NCI-H2196 (cell line): ENCODE measurements at regions not wholly inside any gene's neighbourhood (a gene's known extent, or its start where the extent isn't known, plus 50 kb on each side); places are given as distances from the start of the nearest gene placed in this dataset.
"Not testable (repeated sequence)": the region's sequence is repeated elsewhere in the genome, so short reads cannot be mapped to it uniquely, and the experiment has no call there.

Experiments used
- DNase-seq: peaks from one replicate; lab custom pipeline; 2025; ENCODE audit not compliant: unreplicated experiment; lab: John Stamatoyannopoulos, UW

- no peak for DNase-seq
These were observed 61.7 kb downstream of the KPNA2 start for GRCh38 chr17:68097161-68097805.

GRCh38 chr17:68099341-68099753, 63.8 kb downstream of the KPNA2 start:
- not testable (repeated sequence) for DNase-seq

- peak; percentile 4 for DNase-seq
These were observed 64.6 kb downstream of the KPNA2 start for GRCh38 chr17:68100000-68100641.

- peak; percentile 96 for DNase-seq
These were observed 65.8 kb downstream of the KPNA2 start for GRCh38 chr17:68101075-68101986.

GRCh38 chr17:68101987-68102314, 66.4 kb downstream of the KPNA2 start:
- no peak for DNase-seq

GRCh38 chr17:68102318-68102758, 66.8 kb downstream of the KPNA2 start:
- DNase-seq = no peak

- DNase-seq = no peak
These were observed 67.6 kb downstream of the KPNA2 start for GRCh38 chr17:68103148-68103547.

GRCh38 chr17:68106085-68106484, 70.5 kb downstream of the KPNA2 start:
- no peak for DNase-seq

GRCh38 chr17:68107373-68107772, 71.8 kb downstream of the KPNA2 start:
- DNase-seq = no peak

- no peak for DNase-seq
These were observed 72.9 kb downstream of the KPNA2 start for GRCh38 chr17:68108313-68109000.

GRCh38 chr17:68109404-68109803, 73.9 kb downstream of the KPNA2 start:
- DNase-seq = not testable (repeated sequence)

GRCh38 chr17:68116211-68116610, 80.7 kb downstream of the KPNA2 start:
- not testable (repeated sequence) for DNase-seq

- DNase-seq = no peak
These were observed 87.1 kb downstream of the KPNA2 start for GRCh38 chr17:68122587-68122986.

GRCh38 chr17:68125111-68125870, 89.8 kb downstream of the KPNA2 start:
- DNase-seq = no peak

GRCh38 chr17:68127914-68128313, 92.4 kb downstream of the KPNA2 start:
- DNase-seq = no peak

- DNase-seq = no peak
These were observed 95.9 kb downstream of the KPNA2 start for GRCh38 chr17:68131456-68131855.

GRCh38 chr17:68133346-68134045, 98.0 kb downstream of the KPNA2 start:
- no peak for DNase-seq

- no peak for DNase-seq
These were observed 98.6 kb downstream of the KPNA2 start for GRCh38 chr17:68134046-68134637.

- DNase-seq = no peak
These were observed 99.2 kb downstream of the KPNA2 start for GRCh38 chr17:68134731-68135130.
